ENCODE measurements at regions not wholly inside any gene's neighbourhood (a gene's known extent, or its start where the extent isn't known, plus 50 kb on each side); places are given as distances from the start of the nearest gene placed in this dataset.

GRCh38 chr3:146975032-146975431 lies 369.9 kb upstream of the PLSCR5 start:
- ATAC-seq (replicated peaks; ENCODE audit: extremely low read depth, poor library complexity, severe bottlenecking) (no peak), DNase-seq (ENCODE audit: low spot score in 2 of 2) (no peak)
- H3K4me1 Mint-ChIP-seq: no peaks in the 10 kb centered on the region
- H3K9me3 Mint-ChIP-seq: peaks cover 6% of the 10 kb centered on the region
- H3K27ac Mint-ChIP-seq (ENCODE audit: low read depth): no peak overlapping the region
- no peak overlapping the region for H3K4me3 Mint-ChIP-seq
- H3K36me3 Mint-ChIP-seq (ENCODE audit: insufficient read depth): no peaks in the 10 kb centered on the region
- H3K27me3 Mint-ChIP-seq: no peaks in the 10 kb centered on the region

- Mint-ChIP-seq H3K36me3 (ENCODE audit: insufficient read depth) (no peaks in the 10 kb centered on the region), H3K4me1 (no peaks in the 10 kb centered on the region), H3K9me3 (peaks cover 9% of the 10 kb centered on the region), H3K4me3 (no peak overlapping the region), H3K27me3 (no peaks in the 10 kb centered on the region), H3K27ac (ENCODE audit: low read depth) (no peak overlapping the region)
- ATAC-seq (replicated peaks; ENCODE audit: extremely low read depth, poor library complexity, severe bottlenecking) (no peak), DNase-seq (ENCODE audit: low spot score in 2 of 2) (no peak)
Measured at GRCh38 chr3:146974001-146974400, 368.9 kb upstream of the PLSCR5 start.

- no peak overlapping the region for H3K27ac Mint-ChIP-seq (ENCODE audit: low read depth)
- DNase-seq (ENCODE audit: low spot score in 2 of 2) (no peak), ATAC-seq (replicated peaks; ENCODE audit: extremely low read depth, poor library complexity, severe bottlenecking) (no peak)
- H3K36me3 Mint-ChIP-seq (ENCODE audit: insufficient read depth): no peaks in the 10 kb centered on the region
- H3K27me3 Mint-ChIP-seq: no peaks in the 10 kb centered on the region
- H3K4me1 Mint-ChIP-seq: no peaks in the 10 kb centered on the region
- no peak overlapping the region for H3K4me3 Mint-ChIP-seq
- H3K9me3 Mint-ChIP-seq: peaks cover 11% of the 10 kb centered on the region
Measured at GRCh38 chr3:146972726-146973125, 367.6 kb upstream of the PLSCR5 start.

- Mint-ChIP-seq H3K9me3 (peaks cover 6% of the 10 kb centered on the region), H3K4me1 (no peaks in the 10 kb centered on the region), H3K36me3 (ENCODE audit: insufficient read depth) (no peaks in the 10 kb centered on the region), H3K27ac (ENCODE audit: low read depth) (no peak overlapping the region), H3K4me3 (no peak overlapping the region), H3K27me3 (no peaks in the 10 kb centered on the region)
- DNase-seq (ENCODE audit: low spot score in 2 of 2): no peak
- ATAC-seq (replicated peaks; ENCODE audit: extremely low read depth, poor library complexity, severe bottlenecking): no peak
Measured at GRCh38 chr3:146970236-146970635, 365.1 kb upstream of the PLSCR5 start.

- no peaks in the 10 kb centered on the region for H3K4me1 Mint-ChIP-seq
- DNase-seq (ENCODE audit: low spot score in 2 of 2): no peak
- H3K27ac Mint-ChIP-seq (ENCODE audit: low read depth): no peak overlapping the region
- H3K27me3 Mint-ChIP-seq: no peaks in the 10 kb centered on the region
- no peak overlapping the region for H3K4me3 Mint-ChIP-seq
- H3K36me3 Mint-ChIP-seq (ENCODE audit: insufficient read depth): no peaks in the 10 kb centered on the region
- no peak for ATAC-seq (replicated peaks; ENCODE audit: extremely low read depth, poor library complexity, severe bottlenecking)
- H3K9me3 Mint-ChIP-seq: peaks cover 6% of the 10 kb centered on the region
Measured at GRCh38 chr3:146969356-146969755, 364.2 kb upstream of the PLSCR5 start.

- H3K4me1 Mint-ChIP-seq: no peaks in the 10 kb centered on the region
Measured at GRCh38 chr3:146968204-146968651, 363.1 kb upstream of the PLSCR5 start.

GRCh38 chr3:146967783-146968182 lies 362.6 kb upstream of the PLSCR5 start:
- Mint-ChIP-seq H3K27me3 (no peaks in the 10 kb centered on the region), H3K9me3 (peaks cover 13% of the 10 kb centered on the region), H3K36me3 (ENCODE audit: insufficient read depth) (no peaks in the 10 kb centered on the region), H3K4me1 (no peaks in the 10 kb centered on the region), H3K4me3 (no peak overlapping the region), H3K27ac (ENCODE audit: low read depth) (no peak overlapping the region)
- ATAC-seq (replicated peaks; ENCODE audit: extremely low read depth, poor library complexity, severe bottlenecking) (no peak), DNase-seq (ENCODE audit: low spot score in 2 of 2) (no peak)

More at GRCh38 chr3:146968204-146968651, 363.1 kb upstream of the PLSCR5 start:
- Mint-ChIP-seq H3K9me3 (peaks cover 12% of the 10 kb centered on the region), H3K4me3 (no peak overlapping the region), H3K36me3 (ENCODE audit: insufficient read depth) (no peaks in the 10 kb centered on the region), H3K27me3 (no peaks in the 10 kb centered on the region), H3K27ac (ENCODE audit: low read depth) (no peak overlapping the region)
- DNase-seq (ENCODE audit: low spot score in 2 of 2) (no peak), ATAC-seq (replicated peaks; ENCODE audit: extremely low read depth, poor library complexity, severe bottlenecking) (no peak)

GRCh38 chr3:146966124-146966523 lies 361.0 kb upstream of the PLSCR5 start:
- H3K27ac Mint-ChIP-seq (ENCODE audit: low read depth): no peak overlapping the region
- peaks cover 13% of the 10 kb centered on the region for H3K9me3 Mint-ChIP-seq
- no peak for ATAC-seq (replicated peaks; ENCODE audit: extremely low read depth, poor library complexity, severe bottlenecking)
- no peak for DNase-seq (ENCODE audit: low spot score in 2 of 2)
- H3K36me3 Mint-ChIP-seq (ENCODE audit: insufficient read depth): no peaks in the 10 kb centered on the region
- no peak overlapping the region for H3K4me3 Mint-ChIP-seq
- no peaks in the 10 kb centered on the region for H3K4me1 Mint-ChIP-seq
- no peaks in the 10 kb centered on the region for H3K27me3 Mint-ChIP-seq

GRCh38 chr3:146953511-146953981 lies 348.4 kb upstream of the PLSCR5 start:
- Mint-ChIP-seq H3K27me3 (no peaks in the 10 kb centered on the region), H3K9me3 (no peaks in the 10 kb centered on the region), H3K36me3 (ENCODE audit: insufficient read depth) (no peaks in the 10 kb centered on the region), H3K4me1 (no peaks in the 10 kb centered on the region), H3K27ac (ENCODE audit: low read depth) (no peak overlapping the region), H3K4me3 (no peak overlapping the region)
- DNase-seq (ENCODE audit: low spot score in 2 of 2) (no peak), ATAC-seq (replicated peaks; ENCODE audit: extremely low read depth, poor library complexity, severe bottlenecking) (no peak)

GRCh38 chr3:146948985-146949384 lies 343.8 kb upstream of the PLSCR5 start:
- Mint-ChIP-seq H3K4me3 (no peak overlapping the region), H3K36me3 (ENCODE audit: insufficient read depth) (no peaks in the 10 kb centered on the region), H3K27ac (ENCODE audit: low read depth) (no peak overlapping the region), H3K9me3 (peaks cover 5% of the 10 kb centered on the region), H3K4me1 (no peaks in the 10 kb centered on the region), H3K27me3 (no peaks in the 10 kb centered on the region)
- no peak for ATAC-seq (replicated peaks; ENCODE audit: extremely low read depth, poor library complexity, severe bottlenecking)
- DNase-seq (ENCODE audit: low spot score in 2 of 2): no peak

- Mint-ChIP-seq H3K36me3 (ENCODE audit: insufficient read depth) (no peaks in the 10 kb centered on the region), H3K27ac (ENCODE audit: low read depth) (no peak overlapping the region), H3K4me1 (no peaks in the 10 kb centered on the region), H3K27me3 (no peaks in the 10 kb centered on the region), H3K9me3 (peaks cover 5% of the 10 kb centered on the region), H3K4me3 (no peak overlapping the region)
- no peak for DNase-seq (ENCODE audit: low spot score in 2 of 2)
- ATAC-seq (replicated peaks; ENCODE audit: extremely low read depth, poor library complexity, severe bottlenecking): no peak
Measured at GRCh38 chr3:146948186-146948585, 343.0 kb upstream of the PLSCR5 start.

GRCh38 chr3:146929696-146930095 lies 324.6 kb upstream of the PLSCR5 start:
- DNase-seq (ENCODE audit: low spot score in 2 of 2): no peak
- Mint-ChIP-seq H3K4me1 (no peaks in the 10 kb centered on the region), H3K36me3 (ENCODE audit: insufficient read depth) (no peaks in the 10 kb centered on the region), H3K27me3 (no peaks in the 10 kb centered on the region), H3K9me3 (peaks cover 6% of the 10 kb centered on the region), H3K27ac (ENCODE audit: low read depth) (no peak overlapping the region), H3K4me3 (no peak overlapping the region)
- no peak for ATAC-seq (replicated peaks; ENCODE audit: extremely low read depth, poor library complexity, severe bottlenecking)

- Mint-ChIP-seq H3K27me3 (no peaks in the 10 kb centered on the region), H3K27ac (ENCODE audit: low read depth) (no peak overlapping the region), H3K4me3 (no peak overlapping the region), H3K36me3 (ENCODE audit: insufficient read depth) (no peaks in the 10 kb centered on the region), H3K9me3 (peaks cover 6% of the 10 kb centered on the region), H3K4me1 (no peaks in the 10 kb centered on the region)
- DNase-seq (ENCODE audit: low spot score in 2 of 2): no peak
- no peak for ATAC-seq (replicated peaks; ENCODE audit: extremely low read depth, poor library complexity, severe bottlenecking)
Measured at GRCh38 chr3:146928421-146929059, 323.4 kb upstream of the PLSCR5 start.
